ENCODE measurements at regions not wholly inside any gene's neighbourhood (a gene's known extent, or its start where the extent isn't known, plus 50 kb on each side); places are given as distances from the start of the nearest gene placed in this dataset.
"Not testable (repeated sequence)": the region's sequence is repeated elsewhere in the genome, so short reads cannot be mapped to it uniquely, and the experiment has no call there.

GRCh38 chr11:91489989-91490388, 734.6 kb upstream of the FAT3 start:
- DNase-seq (ENCODE audit: low read depth, low spot score) = no peak

GRCh38 chr11:91483956-91484355, 740.7 kb upstream of the FAT3 start:
- not testable (repeated sequence) for DNase-seq (ENCODE audit: low read depth, low spot score)

- not testable (repeated sequence) for DNase-seq (ENCODE audit: low read depth, low spot score)
Observed at GRCh38 chr11:91481875-91482274, 742.7 kb upstream of the FAT3 start.

GRCh38 chr11:91470656-91471055, 754.0 kb upstream of the FAT3 start:
- no peak for DNase-seq (ENCODE audit: low read depth, low spot score)

- no peak for DNase-seq (ENCODE audit: low read depth, low spot score)
Observed at GRCh38 chr11:91459840-91460239, 764.8 kb upstream of the FAT3 start.

- DNase-seq (ENCODE audit: low read depth, low spot score) = no peak
Observed at GRCh38 chr11:91446267-91446666, 778.4 kb upstream of the FAT3 start.

GRCh38 chr11:91435694-91436395, 788.8 kb upstream of the FAT3 start:
- DNase-seq (ENCODE audit: low read depth, low spot score) = no peak

- peak; percentile 11 for DNase-seq (ENCODE audit: low read depth, low spot score)
Observed at GRCh38 chr11:91433284-91434010, 791.2 kb upstream of the FAT3 start.

GRCh38 chr11:91421641-91422040, 803.0 kb upstream of the FAT3 start:
- no peak for DNase-seq (ENCODE audit: low read depth, low spot score)

- no peak for DNase-seq (ENCODE audit: low read depth, low spot score)
Observed at GRCh38 chr11:91407842-91408241, 816.8 kb upstream of the FAT3 start.

- no peak for DNase-seq (ENCODE audit: low read depth, low spot score)
Observed at GRCh38 chr11:91406009-91406408, 818.6 kb upstream of the FAT3 start.

GRCh38 chr11:91404344-91404743, 820.3 kb upstream of the FAT3 start:
- DNase-seq (ENCODE audit: low read depth, low spot score) = no peak

- no peak for DNase-seq (ENCODE audit: low read depth, low spot score)
Observed at GRCh38 chr11:91397134-91397468, 827.5 kb upstream of the FAT3 start.

- DNase-seq (ENCODE audit: low read depth, low spot score) = peak; percentile 20
Observed at GRCh38 chr11:91396236-91397133, 828.1 kb upstream of the FAT3 start.

- no peak for DNase-seq (ENCODE audit: low read depth, low spot score)
Observed at GRCh38 chr11:91394727-91395414, 829.7 kb upstream of the FAT3 start.

GRCh38 chr11:91394073-91394726, 830.4 kb upstream of the FAT3 start:
- no peak for DNase-seq (ENCODE audit: low read depth, low spot score)

GRCh38 chr11:91382946-91383345, 841.7 kb upstream of the FAT3 start:
- no peak for DNase-seq (ENCODE audit: low read depth, low spot score)

- DNase-seq (ENCODE audit: low read depth, low spot score) = no peak
Observed at GRCh38 chr11:91374794-91375193, 849.8 kb upstream of the FAT3 start.

GRCh38 chr11:91373497-91373896, 851.1 kb upstream of the FAT3 start:
- no peak for DNase-seq (ENCODE audit: low read depth, low spot score)

- DNase-seq (ENCODE audit: low read depth, low spot score) = no peak
Observed at GRCh38 chr11:91366816-91367215, 857.8 kb upstream of the FAT3 start.

GRCh38 chr11:91365986-91366585, 858.5 kb upstream of the FAT3 start:
- DNase-seq (ENCODE audit: low read depth, low spot score) = no peak

All from astrocyte of the hippocampus (primary cell).